ENCODE measurements at regions not wholly inside any gene's neighbourhood (a gene's known extent, or its start where the extent isn't known, plus 50 kb on each side); places are given as distances from the start of the nearest gene placed in this dataset.

DNA sequence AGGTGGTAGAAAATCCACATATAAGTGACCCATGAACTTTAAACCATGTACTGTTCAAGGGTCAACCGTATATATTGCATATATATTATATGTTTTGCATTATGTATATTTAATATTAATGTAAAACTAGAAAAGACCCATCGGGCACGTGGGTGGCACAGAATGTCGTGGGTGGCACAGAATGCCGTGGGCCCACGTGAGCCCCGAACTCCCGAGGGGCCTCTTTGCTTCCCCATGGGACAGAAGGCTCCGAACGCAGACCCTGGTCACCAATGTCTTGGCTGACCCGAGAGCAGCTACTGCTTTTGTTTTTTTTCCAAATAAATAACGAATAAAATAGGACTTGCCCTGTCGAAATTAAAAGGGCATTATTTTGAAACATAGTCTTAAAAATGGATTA, 415.4 kb downstream of the BRD1 start:
- Histone ChIP-seq H3K27me3 (replicated peaks; ENCODE audit: control insufficient read depth, insufficient read depth, low read length) (no peaks in the 10 kb centered on the region), H3K4me3 (replicated peaks; ENCODE audit: low read depth, low read length) (no peak overlapping the region), H3K36me3 (ENCODE audit: control insufficient read depth, insufficient read depth, low read length) (no peaks in the 10 kb centered on the region)
- no peak for DNase-seq (ENCODE audit: extremely low read depth, insufficient read length)
- TF ChIP-seq, protein P1, sequence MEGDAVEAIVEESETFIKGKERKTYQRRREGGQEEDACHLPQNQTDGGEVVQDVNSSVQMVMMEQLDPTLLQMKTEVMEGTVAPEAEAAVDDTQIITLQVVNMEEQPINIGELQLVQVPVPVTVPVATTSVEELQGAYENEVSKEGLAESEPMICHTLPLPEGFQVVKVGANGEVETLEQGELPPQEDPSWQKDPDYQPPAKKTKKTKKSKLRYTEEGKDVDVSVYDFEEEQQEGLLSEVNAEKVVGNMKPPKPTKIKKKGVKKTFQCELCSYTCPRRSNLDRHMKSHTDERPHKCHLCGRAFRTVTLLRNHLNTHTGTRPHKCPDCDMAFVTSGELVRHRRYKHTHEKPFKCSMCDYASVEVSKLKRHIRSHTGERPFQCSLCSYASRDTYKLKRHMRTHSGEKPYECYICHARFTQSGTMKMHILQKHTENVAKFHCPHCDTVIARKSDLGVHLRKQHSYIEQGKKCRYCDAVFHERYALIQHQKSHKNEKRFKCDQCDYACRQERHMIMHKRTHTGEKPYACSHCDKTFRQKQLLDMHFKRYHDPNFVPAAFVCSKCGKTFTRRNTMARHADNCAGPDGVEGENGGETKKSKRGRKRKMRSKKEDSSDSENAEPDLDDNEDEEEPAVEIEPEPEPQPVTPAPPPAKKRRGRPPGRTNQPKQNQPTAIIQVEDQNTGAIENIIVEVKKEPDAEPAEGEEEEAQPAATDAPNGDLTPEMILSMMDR (IDR thresholded peaks at IDR 0.05; ENCODE audit: insufficient read depth, low read length, poor library complexity, severe bottlenecking): no peak

DNA sequence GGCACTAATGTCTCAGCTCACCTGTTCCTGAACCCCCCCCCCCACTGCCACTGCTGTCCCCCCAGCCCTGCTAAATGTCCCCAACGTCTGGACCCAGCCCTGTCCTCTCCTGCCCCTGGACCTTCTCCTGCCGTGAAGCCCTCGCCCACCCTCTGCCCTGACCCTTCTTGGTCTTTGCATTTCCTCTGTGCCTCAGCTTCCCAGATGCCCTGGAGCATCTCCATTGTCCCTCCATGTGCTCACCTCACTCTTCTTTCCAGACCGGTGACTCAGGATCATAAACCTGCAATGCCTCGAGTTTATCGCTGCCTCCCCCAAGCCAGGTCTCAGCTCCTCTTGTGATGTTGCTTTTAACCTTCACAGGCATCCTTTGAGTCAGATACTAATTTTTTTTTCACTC, 416.4 kb downstream of the BRD1 start:
- TF ChIP-seq, protein P1 (IDR thresholded peaks at IDR 0.05; ENCODE audit: insufficient read depth, low read length, poor library complexity, severe bottlenecking): no peak
- no peaks in the 10 kb centered on the region for H3K27me3 ChIP-seq (replicated peaks; ENCODE audit: control insufficient read depth, insufficient read depth, low read length)
- H3K36me3 ChIP-seq (ENCODE audit: control insufficient read depth, insufficient read depth, low read length): no peaks in the 10 kb centered on the region
- DNase-seq (ENCODE audit: extremely low read depth, insufficient read length): no peak
- no peak overlapping the region for H3K4me3 ChIP-seq (replicated peaks; ENCODE audit: low read depth, low read length)

DNA sequence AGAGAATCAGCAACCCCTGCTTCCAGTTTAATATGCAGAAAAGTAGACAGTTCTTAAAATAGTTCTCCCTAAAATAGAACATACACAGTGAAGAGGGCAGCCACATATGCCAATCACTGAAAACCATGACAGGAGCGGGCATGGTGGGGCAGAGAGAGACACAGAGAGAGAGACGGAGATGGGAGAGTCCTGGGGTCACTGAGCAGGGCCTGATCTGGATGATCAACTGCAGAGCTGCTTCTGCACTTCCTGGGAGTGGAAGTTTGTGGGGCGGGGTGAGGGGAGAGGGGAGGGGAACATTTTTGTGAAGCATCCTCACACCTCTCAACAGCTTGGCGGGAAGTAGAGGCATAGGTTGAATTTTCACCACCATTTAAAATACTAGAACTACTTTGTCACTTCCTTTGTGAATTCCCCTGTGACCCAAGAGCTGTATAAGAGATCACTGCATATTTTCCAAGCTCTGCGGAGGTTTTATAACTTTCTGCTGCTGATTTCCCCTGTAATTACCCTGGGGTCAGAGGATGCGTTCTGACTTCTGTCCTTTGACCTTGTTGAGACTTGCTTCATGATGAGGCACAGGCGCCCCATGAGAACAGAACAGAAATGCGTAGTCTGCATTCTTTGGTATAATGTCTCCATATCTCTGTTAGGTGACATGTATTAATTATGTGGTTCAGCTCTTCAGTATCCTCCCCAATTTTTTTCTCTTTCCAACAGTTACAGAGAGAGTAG, 419.4 kb downstream of the BRD1 start:
- Histone ChIP-seq H3K36me3 (ENCODE audit: control insufficient read depth, insufficient read depth, low read length) (no peaks in the 10 kb centered on the region), H3K4me3 (replicated peaks; ENCODE audit: low read depth, low read length) (no peak overlapping the region), H3K27me3 (replicated peaks; ENCODE audit: control insufficient read depth, insufficient read depth, low read length) (no peaks in the 10 kb centered on the region)
- TF ChIP-seq, protein P1 (IDR thresholded peaks at IDR 0.05; ENCODE audit: insufficient read depth, low read length, poor library complexity, severe bottlenecking): no peak
- no peak for DNase-seq (ENCODE audit: extremely low read depth, insufficient read length)

GRCh38 chr22:49406879-49407587, 420.6 kb downstream of the BRD1 start:
- H3K4me3 ChIP-seq (replicated peaks; ENCODE audit: low read depth, low read length): no peak overlapping the region

DNA sequence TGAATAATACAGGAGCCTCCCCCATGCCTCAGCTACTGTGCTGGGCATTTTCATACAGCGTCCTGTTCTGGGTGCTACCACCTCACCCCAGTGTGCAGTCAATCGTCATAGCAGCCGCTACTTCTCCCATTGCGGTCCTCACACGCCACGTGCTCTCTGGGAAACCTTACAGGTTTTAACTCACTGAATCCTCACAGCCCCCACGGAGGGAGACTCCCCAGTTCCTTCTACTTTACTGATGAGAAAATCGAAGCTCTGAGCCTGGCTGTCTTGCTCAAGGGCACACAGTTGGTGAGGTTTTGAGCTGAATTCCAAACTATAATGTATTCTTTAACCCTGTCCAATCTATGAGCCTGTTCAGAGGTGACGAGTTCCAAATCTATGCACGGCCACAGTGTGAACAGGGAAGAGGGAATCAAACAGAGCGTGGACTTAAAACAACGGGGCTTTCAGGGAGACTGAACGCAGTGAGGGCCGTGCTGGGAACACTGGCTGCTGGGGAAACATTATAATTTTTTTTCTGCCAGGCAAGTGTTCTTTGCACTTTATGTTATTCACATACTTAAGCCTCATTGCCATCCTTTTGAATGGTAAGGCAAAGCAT, 421.5 kb downstream of the BRD1 start:
- H3K27me3 ChIP-seq (replicated peaks; ENCODE audit: control insufficient read depth, insufficient read depth, low read length): no peaks in the 10 kb centered on the region
- TF ChIP-seq, protein P1 (IDR thresholded peaks at IDR 0.05; ENCODE audit: insufficient read depth, low read length, poor library complexity, severe bottlenecking): no peak
- no peak for DNase-seq (ENCODE audit: extremely low read depth, insufficient read length)
- H3K36me3 ChIP-seq (ENCODE audit: control insufficient read depth, insufficient read depth, low read length): no peaks in the 10 kb centered on the region
- H3K4me3 ChIP-seq (replicated peaks; ENCODE audit: low read depth, low read length): no peak overlapping the region

More at GRCh38 chr22:49406879-49407587, 420.6 kb downstream of the BRD1 start:
- Histone ChIP-seq H3K36me3 (ENCODE audit: control insufficient read depth, insufficient read depth, low read length) (no peaks in the 10 kb centered on the region), H3K27me3 (replicated peaks; ENCODE audit: control insufficient read depth, insufficient read depth, low read length) (no peaks in the 10 kb centered on the region)
- TF ChIP-seq, protein P1 (IDR thresholded peaks at IDR 0.05; ENCODE audit: insufficient read depth, low read length, poor library complexity, severe bottlenecking): no peak
- DNase-seq (ENCODE audit: extremely low read depth, insufficient read length): no peak
